ENCODE measurements at regions not wholly inside any gene's neighbourhood (a gene's known extent, or its start where the extent isn't known, plus 50 kb on each side); places are given as distances from the start of the nearest gene placed in this dataset.

DNA sequence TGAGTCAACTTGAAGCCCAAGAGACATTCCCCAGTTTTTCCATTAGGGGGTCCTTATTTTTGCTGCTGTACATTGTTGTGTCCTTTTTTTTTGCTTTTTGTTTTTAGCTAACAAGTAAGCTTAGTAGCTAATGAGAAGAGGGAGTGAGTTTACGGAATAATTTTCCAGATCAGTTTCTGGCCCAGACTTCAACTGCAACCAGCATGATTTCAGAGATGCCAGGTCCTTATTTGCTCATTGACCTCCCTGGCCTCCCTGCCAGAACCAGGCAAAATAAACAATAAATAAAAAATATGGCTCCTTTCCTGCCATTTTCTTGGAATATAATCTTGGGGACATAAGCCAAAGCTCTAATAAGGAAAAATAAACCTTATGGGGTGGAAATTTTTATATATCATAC is 185.9 kb downstream of the FAT3 start:
- 88 to 93% methylated on average over 1 of the region's 1 CpG for WGBS, 2 donors

DNA sequence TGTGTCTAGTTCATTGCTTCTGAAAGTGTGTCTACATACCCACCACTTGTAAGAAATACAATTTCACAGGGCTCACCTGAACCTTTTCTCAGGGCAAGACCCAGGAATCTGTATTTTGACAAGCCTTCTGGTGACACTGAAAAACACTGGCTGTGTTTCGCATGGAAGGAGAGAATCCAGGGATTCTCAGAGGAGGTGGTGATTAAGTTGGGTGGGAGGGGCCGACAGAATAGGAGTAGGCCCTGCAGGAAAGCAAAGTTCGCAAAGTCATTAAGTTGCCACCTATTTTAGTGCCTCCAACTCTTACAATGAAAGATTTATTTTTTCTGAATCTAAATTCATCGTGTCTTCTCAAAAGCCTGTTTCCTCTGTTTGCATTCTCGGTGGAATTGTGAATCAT is 186.8 kb downstream of the FAT3 start:
- H3K9ac ChIP-seq (ENCODE audit: insufficient read depth in 1 of 2, low read length in 2 of 2) = no peak overlapping the region

More for the DNA sequence above, 185.9 kb downstream of the FAT3 start:
- no peak overlapping the region for H3K4me3 ChIP-seq
- no peak for ATAC-seq (ENCODE audit: insufficient read depth, low FRiP score)
- peak in 2 of 3 donors; percentile 65 to 67 for DNase-seq
- H3K4me1 ChIP-seq (ENCODE audit: control insufficient read depth in 5 of 5, insufficient read depth in 5 of 5, low read length in 5 of 5) = peaks cover 0 to 43% (median 21%) of the 10 kb centered on the region in 5 donors
- no peaks in the 10 kb centered on the region for H3K9me3 ChIP-seq (ENCODE audit: control insufficient read depth in 4 of 4, insufficient read depth in 3 of 4, low read length in 3 of 4)
- H3K36me3 ChIP-seq (ENCODE audit: control insufficient read depth in 4 of 4, insufficient read depth in 4 of 4, low read length in 4 of 4) = peaks cover 0 to 2% (median 0%) of the 10 kb centered on the region in 4 donors
- no peaks in the 10 kb centered on the region for H3K27me3 ChIP-seq (ENCODE audit: control insufficient read depth in 3 of 3, insufficient read depth in 3 of 3, low read length in 2 of 3)
- TF ChIP-seq, protein P1, sequence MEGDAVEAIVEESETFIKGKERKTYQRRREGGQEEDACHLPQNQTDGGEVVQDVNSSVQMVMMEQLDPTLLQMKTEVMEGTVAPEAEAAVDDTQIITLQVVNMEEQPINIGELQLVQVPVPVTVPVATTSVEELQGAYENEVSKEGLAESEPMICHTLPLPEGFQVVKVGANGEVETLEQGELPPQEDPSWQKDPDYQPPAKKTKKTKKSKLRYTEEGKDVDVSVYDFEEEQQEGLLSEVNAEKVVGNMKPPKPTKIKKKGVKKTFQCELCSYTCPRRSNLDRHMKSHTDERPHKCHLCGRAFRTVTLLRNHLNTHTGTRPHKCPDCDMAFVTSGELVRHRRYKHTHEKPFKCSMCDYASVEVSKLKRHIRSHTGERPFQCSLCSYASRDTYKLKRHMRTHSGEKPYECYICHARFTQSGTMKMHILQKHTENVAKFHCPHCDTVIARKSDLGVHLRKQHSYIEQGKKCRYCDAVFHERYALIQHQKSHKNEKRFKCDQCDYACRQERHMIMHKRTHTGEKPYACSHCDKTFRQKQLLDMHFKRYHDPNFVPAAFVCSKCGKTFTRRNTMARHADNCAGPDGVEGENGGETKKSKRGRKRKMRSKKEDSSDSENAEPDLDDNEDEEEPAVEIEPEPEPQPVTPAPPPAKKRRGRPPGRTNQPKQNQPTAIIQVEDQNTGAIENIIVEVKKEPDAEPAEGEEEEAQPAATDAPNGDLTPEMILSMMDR (IDR thresholded peaks at IDR 0.05; ENCODE audit: control extremely low read depth, extremely low read depth) = no peak
- no peak overlapping the region for H3K9ac ChIP-seq (ENCODE audit: insufficient read depth in 1 of 2, low read length in 2 of 2)
- no peak overlapping the region for H3K27ac ChIP-seq (ENCODE audit: low read depth in 1 of 2, low read length in 1 of 2)

DNA sequence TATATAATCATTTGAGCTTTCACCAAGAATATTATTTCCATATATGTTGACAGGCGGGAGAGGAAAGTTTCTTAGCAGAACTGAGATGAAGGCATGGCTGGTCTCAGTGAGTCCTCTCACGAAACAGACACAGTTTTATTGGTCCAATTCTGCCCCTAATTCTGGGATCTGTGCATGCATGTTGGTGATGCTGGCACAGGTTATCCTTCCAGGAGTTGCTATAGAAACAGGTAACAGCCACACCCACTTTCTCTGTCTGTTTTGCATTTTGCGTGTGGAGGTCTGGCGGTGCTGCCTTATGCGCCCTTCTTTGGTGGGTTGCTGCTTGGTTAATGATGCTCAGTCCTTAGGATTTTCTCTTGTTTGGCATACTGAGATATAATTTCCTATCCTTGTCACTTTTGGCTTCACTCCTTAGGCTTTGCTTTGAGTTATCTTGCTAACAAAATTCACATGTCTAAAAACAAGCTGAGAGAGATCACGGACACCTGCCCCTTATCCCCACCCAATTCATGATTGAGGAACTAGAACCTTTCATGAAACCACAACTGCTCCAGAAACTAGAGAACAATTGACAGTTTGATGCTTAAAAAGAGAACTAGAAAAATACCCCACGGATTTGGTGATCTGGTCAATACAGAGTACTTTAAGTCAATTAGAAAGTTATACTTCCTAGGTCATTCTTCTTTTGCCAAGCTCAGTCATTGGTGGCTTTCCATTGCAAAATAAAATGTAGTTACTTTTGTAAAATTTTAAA is 189.3 kb downstream of the FAT3 start:
- H3K9me3 ChIP-seq (ENCODE audit: control insufficient read depth in 4 of 4, insufficient read depth in 3 of 4, low read length in 3 of 4) = peaks cover 0 to 2% (median 0%) of the 10 kb centered on the region in 4 donors
- H3K4me3 ChIP-seq = no peak overlapping the region
- WGBS, 2 donors = 78 to 82% methylated on average over 7 of the region's 7 CpGs

More for the DNA sequence above, 186.8 kb downstream of the FAT3 start:
- no peak overlapping the region for H3K4me3 ChIP-seq
- no peaks in the 10 kb centered on the region for H3K9me3 ChIP-seq (ENCODE audit: control insufficient read depth in 4 of 4, insufficient read depth in 3 of 4, low read length in 3 of 4)
- H3K4me1 ChIP-seq (ENCODE audit: control insufficient read depth in 5 of 5, insufficient read depth in 5 of 5, low read length in 5 of 5) = peaks cover 0 to 36% (median 21%) of the 10 kb centered on the region in 5 donors
- DNase-seq = no peak
- H3K27ac ChIP-seq (ENCODE audit: low read depth in 1 of 2, low read length in 1 of 2) = no peak overlapping the region
- 84 to 86% methylated on average over 5 of the region's 5 CpGs for WGBS, 2 donors
- peaks cover 0 to 2% (median 0%) of the 10 kb centered on the region in 4 donors for H3K36me3 ChIP-seq (ENCODE audit: control insufficient read depth in 4 of 4, insufficient read depth in 4 of 4, low read length in 4 of 4)
- H3K27me3 ChIP-seq (ENCODE audit: control insufficient read depth in 3 of 3, insufficient read depth in 3 of 3, low read length in 2 of 3) = no peaks in the 10 kb centered on the region
- TF ChIP-seq, protein P1 (IDR thresholded peaks at IDR 0.05; ENCODE audit: control extremely low read depth, extremely low read depth) = no peak
- no peak for ATAC-seq (ENCODE audit: insufficient read depth, low FRiP score)

More for the DNA sequence above, 189.3 kb downstream of the FAT3 start:
- Histone ChIP-seq H3K36me3 (ENCODE audit: control insufficient read depth in 4 of 4, insufficient read depth in 4 of 4, low read length in 4 of 4) (peaks cover 0 to 2% (median 0%) of the 10 kb centered on the region in 4 donors), H3K9ac (ENCODE audit: insufficient read depth in 1 of 2, low read length in 2 of 2) (no peak overlapping the region), H3K27ac (ENCODE audit: low read depth in 1 of 2, low read length in 1 of 2) (no peak overlapping the region), H3K27me3 (ENCODE audit: control insufficient read depth in 3 of 3, insufficient read depth in 3 of 3, low read length in 2 of 3) (no peaks in the 10 kb centered on the region), H3K4me1 (ENCODE audit: control insufficient read depth in 5 of 5, insufficient read depth in 5 of 5, low read length in 5 of 5) (peaks cover 0 to 30% (median 17%) of the 10 kb centered on the region in 5 donors)
- no peak for DNase-seq
- TF ChIP-seq, protein P1 (IDR thresholded peaks at IDR 0.05; ENCODE audit: control extremely low read depth, extremely low read depth) = no peak
- ATAC-seq (ENCODE audit: insufficient read depth, low FRiP score) = no peak

Measured in lung (tissue), 11 donors.